Kidney (tissue), 13 donors: ENCODE measurements at regions not wholly inside any gene's neighbourhood (a gene's known extent, or its start where the extent isn't known, plus 50 kb on each side); places are given as distances from the start of the nearest gene placed in this dataset.

Source experiments
- DNase-seq, 5 donors: peaks; one replicate each; pipeline ENCODE4 v3.0.0-alpha.2; 2013 to 2020
- FAIRE-seq: peaks from 2 replicates; lab custom pipeline; 2012; peaks lifted over from hg19 to GRCh38; lab: Jason Lieb, UNC
- H3K27ac ChIP-seq, 2 donors: one replicate each; pipeline ENCODE4 v1.7.0; 2013; ENCODE audit warnings: low read depth in 2 of 2, low read length in 2 of 2, inconsistent platforms in 1 of 2
- H3K27me3 ChIP-seq: one replicate; pipeline ENCODE4 v1.7.1; 2013; ENCODE audit warnings: low read length, inconsistent platforms; ENCODE audit not compliant: control insufficient read depth, insufficient read depth
- H3K36me3 ChIP-seq, 3 donors: one replicate each; pipeline versions ENCODE4 v1.7.0 to v1.7.1; 2013; ENCODE audit warnings: low read length in 3 of 3, control low read depth in 1 of 3, inconsistent platforms in 1 of 3; ENCODE audit not compliant: insufficient read depth in 3 of 3, control insufficient read depth in 2 of 3
- H3K4me1 ChIP-seq, 3 donors: one replicate each; pipeline versions ENCODE4 v1.7.0 to v1.7.1; 2013; ENCODE audit warnings: low read length in 3 of 3, inconsistent platforms in 1 of 3, low read depth in 1 of 3; ENCODE audit not compliant: control insufficient read depth in 2 of 3, insufficient read depth in 2 of 3
- H3K4me3 ChIP-seq, 3 donors: one replicate each; pipeline versions ENCODE4 v1.7.0 to v1.8.1; 2013; ENCODE audit warnings: low read length in 3 of 3, control low read depth in 1 of 3, inconsistent platforms in 1 of 3
- H3K9ac ChIP-seq, 3 donors: one replicate each; pipeline versions ENCODE4 v1.7.0 to v1.7.1; 2013; ENCODE audit warnings: low read length in 3 of 3, control low read depth in 1 of 3, inconsistent platforms in 1 of 3
- H3K9me3 ChIP-seq, 3 donors: one replicate each; pipeline versions ENCODE4 v1.7.0 to v1.7.1; 2013; ENCODE audit warnings: low read length in 3 of 3, control low read depth in 1 of 3, inconsistent platforms in 1 of 3; ENCODE audit not compliant: control insufficient read depth in 2 of 3, insufficient read depth in 1 of 3
- intact Hi-C: fragments of 100-400 bp; cut with DNase I; formaldehyde crosslinking; loops from one replicate; pipeline ENCODE4 v1.11.1; 2022
- TF ChIP-seq, protein P1 (sequence below): IDR thresholded peaks from 3 replicates; pipeline ENCODE4 v1.5.1; 2012; ENCODE audit warnings: mild to moderate bottlenecking, moderate library complexity, borderline replicate concordance; ENCODE audit not compliant: insufficient read depth; ENCODE audit errors: extremely low read depth
- donor health status: control.
- donor health status: control.
- donor health status: control.
- donor health status: control.
- donor health status: control.
- donor health status: DM: yes; HTN: yes; CAD: no.
- donor health status: Normal renal cell carcinoma (clear cell type).

DNA sequence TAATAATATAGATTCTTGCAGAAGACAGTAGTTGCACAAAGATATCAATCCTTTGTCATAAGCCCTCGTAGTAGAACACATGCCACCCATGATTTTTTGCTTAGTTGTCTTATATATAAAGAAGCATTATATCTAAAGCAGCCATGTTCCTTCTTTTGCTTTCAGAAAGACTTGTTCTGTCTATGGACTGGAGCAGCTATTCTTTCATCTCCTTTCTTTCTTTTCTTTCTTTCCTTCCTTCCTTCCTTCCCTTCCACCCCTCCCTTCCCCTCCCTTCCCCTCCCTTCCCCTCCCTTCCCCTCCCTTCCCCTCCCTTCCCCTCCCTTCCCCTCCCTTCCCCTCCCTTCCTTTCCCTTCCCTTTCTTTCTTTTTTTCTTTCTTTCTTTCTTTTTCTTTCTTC is 104.0 kb upstream of the HS3ST4 start:
- TF ChIP-seq, protein P1, sequence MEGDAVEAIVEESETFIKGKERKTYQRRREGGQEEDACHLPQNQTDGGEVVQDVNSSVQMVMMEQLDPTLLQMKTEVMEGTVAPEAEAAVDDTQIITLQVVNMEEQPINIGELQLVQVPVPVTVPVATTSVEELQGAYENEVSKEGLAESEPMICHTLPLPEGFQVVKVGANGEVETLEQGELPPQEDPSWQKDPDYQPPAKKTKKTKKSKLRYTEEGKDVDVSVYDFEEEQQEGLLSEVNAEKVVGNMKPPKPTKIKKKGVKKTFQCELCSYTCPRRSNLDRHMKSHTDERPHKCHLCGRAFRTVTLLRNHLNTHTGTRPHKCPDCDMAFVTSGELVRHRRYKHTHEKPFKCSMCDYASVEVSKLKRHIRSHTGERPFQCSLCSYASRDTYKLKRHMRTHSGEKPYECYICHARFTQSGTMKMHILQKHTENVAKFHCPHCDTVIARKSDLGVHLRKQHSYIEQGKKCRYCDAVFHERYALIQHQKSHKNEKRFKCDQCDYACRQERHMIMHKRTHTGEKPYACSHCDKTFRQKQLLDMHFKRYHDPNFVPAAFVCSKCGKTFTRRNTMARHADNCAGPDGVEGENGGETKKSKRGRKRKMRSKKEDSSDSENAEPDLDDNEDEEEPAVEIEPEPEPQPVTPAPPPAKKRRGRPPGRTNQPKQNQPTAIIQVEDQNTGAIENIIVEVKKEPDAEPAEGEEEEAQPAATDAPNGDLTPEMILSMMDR = no peak
- FAIRE-seq (no peak), DNase-seq (no peak)
- intact Hi-C loops = no loop called here
- H3K9ac ChIP-seq = no peak overlapping the region
- H3K27ac ChIP-seq = no peak overlapping the region
- no peaks in the 10 kb centered on the region for H3K36me3 ChIP-seq
- no peaks in the 10 kb centered on the region for H3K4me1 ChIP-seq
- no peak overlapping the region for H3K4me3 ChIP-seq
- H3K9me3 ChIP-seq = no peaks in the 10 kb centered on the region
- H3K27me3 ChIP-seq = no peaks in the 10 kb centered on the region

DNA sequence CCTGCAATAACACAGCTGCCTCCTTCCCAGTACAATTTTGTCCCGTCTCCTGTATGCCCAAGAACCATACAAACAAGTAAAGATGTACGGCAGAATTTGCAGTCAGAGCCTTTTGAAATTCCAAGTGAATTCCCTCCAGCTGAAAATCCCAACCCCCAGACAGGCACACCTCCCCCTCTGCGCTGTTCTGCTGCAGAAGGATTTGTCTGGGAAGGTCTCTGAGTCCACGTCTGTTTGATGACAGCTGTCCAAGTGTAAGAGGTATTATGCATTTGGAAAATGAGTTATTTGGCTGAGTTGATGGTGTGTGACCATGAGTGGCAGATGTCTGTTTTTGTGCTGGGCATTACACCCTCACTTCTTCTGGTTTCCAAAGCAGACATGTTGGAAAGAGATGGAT is 104.9 kb upstream of the HS3ST4 start:
- H3K9ac ChIP-seq = no peak overlapping the region
- intact Hi-C loops = no loop called here
- DNase-seq (no peak), FAIRE-seq (no peak)
- H3K36me3 ChIP-seq = no peaks in the 10 kb centered on the region
- no peak overlapping the region for H3K4me3 ChIP-seq
- TF ChIP-seq, protein P1 = no peak
- no peak overlapping the region for H3K27ac ChIP-seq
- H3K27me3 ChIP-seq = no peaks in the 10 kb centered on the region
- H3K4me1 ChIP-seq = no peaks in the 10 kb centered on the region
- no peaks in the 10 kb centered on the region for H3K9me3 ChIP-seq

DNA sequence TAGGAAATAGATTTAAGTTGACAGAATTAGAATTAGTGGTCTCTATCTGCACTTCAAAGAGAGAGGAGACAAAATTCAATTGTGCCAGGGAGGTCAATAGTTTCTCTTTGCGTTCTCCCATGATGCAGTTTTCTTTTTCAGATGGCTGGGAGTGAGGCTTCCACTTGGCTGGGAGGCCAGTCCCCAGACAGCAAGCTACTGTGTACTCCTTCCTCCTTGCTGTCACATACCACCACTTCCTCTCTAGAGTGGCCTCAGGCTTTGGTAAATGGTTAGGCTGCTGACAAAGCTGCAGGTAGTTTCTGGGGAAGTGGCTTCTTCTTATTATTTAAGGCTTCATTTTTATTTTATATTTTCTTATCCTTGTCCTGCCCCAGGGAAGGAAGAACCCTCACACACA is 106.2 kb upstream of the HS3ST4 start:
- no peak for DNase-seq
- Histone ChIP-seq H3K27me3 (no peaks in the 10 kb centered on the region), H3K27ac (no peak overlapping the region), H3K9me3 (no peaks in the 10 kb centered on the region), H3K9ac (no peak overlapping the region), H3K36me3 (no peaks in the 10 kb centered on the region), H3K4me1 (no peaks in the 10 kb centered on the region), H3K4me3 (no peak overlapping the region)
- TF ChIP-seq, protein P1 = no peak
- intact Hi-C loops = no loop called here
- FAIRE-seq = no peak

DNA sequence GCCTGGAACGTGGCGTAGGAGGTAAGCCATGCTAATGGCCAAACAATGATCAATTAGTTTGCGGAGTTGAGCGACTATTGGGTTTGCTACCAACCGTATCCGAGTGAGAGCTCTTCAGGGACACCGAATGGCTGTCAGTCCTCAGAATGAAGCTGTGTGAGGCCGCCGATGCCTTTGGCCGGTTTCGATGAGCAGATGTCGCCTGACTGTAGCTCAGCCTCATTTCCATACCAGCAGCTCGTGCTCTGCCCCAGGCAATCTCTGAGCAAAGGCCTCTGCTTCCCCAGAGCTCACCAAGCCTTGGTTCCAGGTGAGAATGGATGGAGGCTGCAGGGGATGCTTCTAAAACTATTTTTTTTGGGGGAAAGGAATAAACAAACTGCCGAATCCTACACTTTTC is 111.7 kb upstream of the HS3ST4 start:
- TF ChIP-seq, protein P1 = no peak
- no peak overlapping the region for H3K9ac ChIP-seq
- no peaks in the 10 kb centered on the region for H3K27me3 ChIP-seq
- H3K4me1 ChIP-seq = no peaks in the 10 kb centered on the region
- H3K4me3 ChIP-seq = no peak overlapping the region
- no peaks in the 10 kb centered on the region for H3K9me3 ChIP-seq
- FAIRE-seq (no peak), DNase-seq (no peak)
- no peaks in the 10 kb centered on the region for H3K36me3 ChIP-seq
- no peak overlapping the region for H3K27ac ChIP-seq
- intact Hi-C loops = no loop called here
